K562 (cell line): ENCODE measurements at regions not wholly inside any gene's neighbourhood (a gene's known extent, or its start where the extent isn't known, plus 50 kb on each side); places are given as distances from the start of the nearest gene placed in this dataset.

Experiments used
- ATAC-seq: fragments of 200-7000 bp; cut with Tn5 transposase; 3 replicates; pipeline ENCODE4 v1.9.1; 2020; ENCODE audit warnings: moderate library complexity
- BruUV-seq: library from RNA; stranded (reverse); fragments of 400-500 nt; replicated peaks from 2 replicates; lab custom pipeline; 2021; lab: Mats Ljungman, UMichigan
- CTCF ChIA-PET: fragments of 300-600 bp; formaldehyde crosslinking; extraction: SDS; loops from one replicate; lab custom pipeline; 2021; ENCODE audit warnings: low intra/inter-chr PET ratio; lab: Yijun Ruan, JAX
- POLR2A ChIA-PET: fragments of 300-600, 350-650 bp; sonication (Branson Sonifier 250); formaldehyde crosslinking; extraction: SDS; loops from one replicate; lab custom pipeline; 2021; ENCODE audit warnings: antibody characterized with exemption, inconsistent platforms; lab: Yijun Ruan, JAX
- DNase-seq, 4 experiments: peaks; one replicate each; pipeline versions ENCODE4 v3.0.0 to v3.0.0-alpha.2; 2011 to 2018; ENCODE audit warnings: low spot score in 3 of 4, mixed read lengths in 3 of 4; ENCODE audit errors: extremely low read depth in 1 of 4
- FAIRE-seq: peaks from 2 replicates; lab custom pipeline; 2011; peaks lifted over from hg19 to GRCh38; lab: Jason Lieb, UNC
- H2AFZ ChIP-seq: 2 replicates; pipeline ENCODE4 v1.6.0; 2011; ENCODE audit warnings: low read depth, low read length, control low read depth, inconsistent platforms
- H3K27ac ChIP-seq: fragments of 200-600 bp; 3 replicates; pipeline ENCODE4 v1.8.0; 2011; ENCODE audit warnings: low read depth, mild to moderate bottlenecking, control low read depth, inconsistent platforms, low read length, moderate library complexity, mixed read lengths; ENCODE audit errors: extremely low read depth
- H3K27me3 ChIP-seq, 2 experiments: fragments of 300-600 bp in 1 of 2; 2 replicates in 1 of 2; 3 replicates in 1 of 2; pipeline versions ENCODE4 v1.6.0 to v1.8.0; 2011; ENCODE audit warnings: inconsistent platforms in 2 of 2, low read length in 2 of 2, mild to moderate bottlenecking in 1 of 2, mixed read lengths in 1 of 2, moderate library complexity in 1 of 2; ENCODE audit not compliant: control insufficient read depth in 2 of 2, insufficient read depth in 2 of 2
- H3K36me3 ChIP-seq: fragments of 300-600 bp; 3 replicates; pipeline ENCODE4 v1.8.0; 2011; ENCODE audit warnings: mild to moderate bottlenecking, low read length, inconsistent platforms; ENCODE audit not compliant: control insufficient read depth, insufficient read depth
- H3K4me1 ChIP-seq, 2 experiments: fragments of 200-600 bp in 1 of 2; replicated peaks in 1 of 2; 2 replicates in 1 of 2; 3 replicates in 1 of 2; pipeline versions ENCODE4 v1.5.1 to v1.8.0; 2011; ENCODE audit warnings: inconsistent platforms in 2 of 2, low read length in 2 of 2, mild to moderate bottlenecking in 1 of 2, mixed read lengths in 1 of 2, moderate library complexity in 1 of 2; ENCODE audit not compliant: control insufficient read depth in 2 of 2, insufficient read depth in 2 of 2
- H3K4me2 ChIP-seq: 2 replicates; pipeline ENCODE4 v1.6.1; 2011; ENCODE audit warnings: low read length, control low read depth, inconsistent platforms, mixed read lengths; ENCODE audit not compliant: insufficient read depth
- H3K4me3 ChIP-seq: fragments of 200-600 bp; sonication (generic), shearing (Covaris generic); 2 replicates; pipeline ENCODE4 v1.5.1; 2016; ENCODE audit warnings: control low read depth, inconsistent platforms
- H3K79me2 ChIP-seq: fragments of 200-600 bp; 3 replicates; pipeline ENCODE4 v1.8.0; 2011; ENCODE audit warnings: low read length, inconsistent platforms; ENCODE audit not compliant: control insufficient read depth, insufficient read depth
- H3K9ac ChIP-seq, 2 experiments: 2 replicates each; pipeline versions ENCODE4 v1.6.0 to v1.6.1; 2011; ENCODE audit warnings: low read depth in 2 of 2, low read length in 2 of 2, control low read depth in 1 of 2, inconsistent platforms in 1 of 2, mild to moderate bottlenecking in 1 of 2, mixed read lengths in 1 of 2; ENCODE audit not compliant: insufficient read depth in 1 of 2
- H3K9me1 ChIP-seq: one replicate; pipeline ENCODE4 v1.6.0; 2011; ENCODE audit warnings: inconsistent platforms, mild to moderate bottlenecking, low read length, moderate library complexity; ENCODE audit not compliant: control insufficient read depth, insufficient read depth
- H3K9me3 ChIP-seq: replicated peaks from 2 replicates; pipeline ENCODE4 v1.5.1; 2011; ENCODE audit warnings: low read depth, low read length, inconsistent platforms; ENCODE audit not compliant: control insufficient read depth, insufficient read depth
- H4K20me1 ChIP-seq: replicated peaks from 2 replicates; pipeline ENCODE4 v1.6.1; 2011; ENCODE audit warnings: low read length, inconsistent platforms, mixed read lengths; ENCODE audit not compliant: control insufficient read depth, insufficient read depth
- HDAC2 ChIP-seq: fragments of 450-650 bp; IDR thresholded peaks from 2 replicates; pipeline ENCODE4 v1.6.1; 2016; ENCODE audit warnings: mild to moderate bottlenecking
- HSF4 ChIP-seq: fragments of 250-450 bp; sonication (Bioruptor Pico); IDR thresholded peaks from 2 replicates; pipeline ENCODE4 v2.1.2; 2022; ENCODE audit warnings: mild to moderate bottlenecking, moderate library complexity, borderline replicate concordance
- NEUROD1 ChIP-seq: fragments of 150-350 bp; IDR thresholded peaks from 2 replicates; pipeline ENCODE4 v1.6.1; 2014; ENCODE audit warnings: borderline replicate concordance, low read length, low read depth; ENCODE audit not compliant: partially characterized antibody
- NFRKB ChIP-seq: fragments of 450-650 bp; IDR thresholded peaks from 2 replicates; pipeline ENCODE4 v1.6.1; 2016; ENCODE audit warnings: low read depth
- PHTF2 ChIP-seq: fragments of 250-450 bp; sonication (Bioruptor Pico); IDR thresholded peaks from 2 replicates; pipeline ENCODE4 v1.5.0; 2021; ENCODE audit warnings: mild to moderate bottlenecking
- POLR2AphosphoS2 ChIP-seq: IDR thresholded peaks from 2 replicates; pipeline ENCODE4 v1.6.1; 2012; ENCODE audit warnings: low read length, improper control_type of control experiment
- PTRF ChIP-seq: fragments of 450-650 bp; IDR thresholded peaks from 2 replicates; pipeline ENCODE4 v1.6.1; 2016; ENCODE audit warnings: mild to moderate bottlenecking, missing genetic modification characterization, missing compliant biosample characterization
- RBM22 ChIP-seq: fragments of 200-400 bp; formaldehyde crosslinking; IDR thresholded peaks from 2 replicates; pipeline ENCODE4 v1.6.1; 2018; ENCODE audit warnings: low read length, low read depth; ENCODE audit not compliant: poor library complexity, severe bottlenecking
- SMARCC2 ChIP-seq: fragments of 450-650 bp; IDR thresholded peaks from 2 replicates; pipeline ENCODE4 v1.6.1; 2017; ENCODE audit warnings: antibody characterized with exemption, moderate library complexity, mild to moderate bottlenecking, low read depth
- SNAPC5 ChIP-seq: fragments of 250-450 bp; sonication (Bioruptor Pico); IDR thresholded peaks from 2 replicates; pipeline ENCODE4 v1.8.0; 2021; ENCODE audit warnings: moderate library complexity, mild to moderate bottlenecking, inconsistent platforms
- TBL1XR1 ChIP-seq, 2 experiments: IDR thresholded peaks; 2 replicates each; pipeline ENCODE4 v1.6.1; 2012; ENCODE audit warnings: improper control_type of control experiment in 2 of 2, low read length in 2 of 2, mild to moderate bottlenecking in 1 of 2
- TCF3 ChIP-seq: sonication (generic); formaldehyde crosslinking; IDR thresholded peaks from 2 replicates; pipeline ENCODE4 v1.4.0; 2020; ENCODE audit warnings: mild to moderate bottlenecking, missing genetic modification reagents
- TRIM24 ChIP-seq, 2 experiments: fragments of 450-650 bp; IDR thresholded peaks; 2 replicates each; pipeline ENCODE4 v1.6.1; 2016
- WGBS: fragments of 100-300 bp; shearing (Covaris generic); methylation state at CpG from one replicate; pipeline ENCODE4 v1.1.6; 2016; ENCODE audit warnings: low coverage, mixed read lengths; ENCODE audit not compliant: insufficient coverage; ENCODE audit errors: missing lambda C conversion rate; 5-methylcytosine and 5-hydroxymethylcytosine counted together
- in situ Hi-C: fragments of 300-500 bp; cut with MboI; formaldehyde crosslinking; loops from 4 replicates; pipeline ENCODE4 v1.15.0; 2018; ENCODE audit warnings: inconsistent platforms, mixed read lengths
- intact Hi-C: fragments of 100-400 bp; cut with micrococcal nuclease; formaldehyde crosslinking; loops from 2 replicates; pipeline ENCODE4 v1.14.2; 2022
- TF ChIP-seq, protein P1 (sequence below): sonication (generic); formaldehyde crosslinking; IDR thresholded peaks from 2 replicates; pipeline ENCODE4 v1.8.0; 2022; ENCODE audit warnings: missing genetic modification reagents, mild to moderate bottlenecking, moderate library complexity, borderline replicate concordance

- Histone ChIP-seq H3K36me3 (no peaks in the 10 kb centered on the region), H3K9ac (no peak overlapping the region), H3K27me3 (no peaks in the 10 kb centered on the region), H4K20me1 (no peaks in the 10 kb centered on the region), H3K79me2 (no peaks in the 10 kb centered on the region), H3K27ac (no peak overlapping the region), H3K9me3 (peaks cover 3% of the 10 kb centered on the region; the same call in 1 of the 2 replicates), H3K4me3 (no peak overlapping the region), H3K9me1 (no peaks in the 10 kb centered on the region), H3K4me1 (no peaks in the 10 kb centered on the region), H3K4me2 (no peak overlapping the region), H2AFZ (no peak overlapping the region)
- in situ Hi-C loops (no loop called here), intact Hi-C loops (no loop called here)
- no TSS peak for BruUV-seq
- DNase-seq (no peak), ATAC-seq (no peak), FAIRE-seq (no peak)
- TF ChIP-seq HSF4 (no peak), HDAC2 (no peak), RBM22 (no peak), SMARCC2 (no peak), SNAPC5 (CRISPR knock-in tag) (no peak), PTRF (tag) (no peak), NEUROD1 (no peak), TRIM24 (IDR thresholded peaks at IDR 0.05) (no peak), TCF3 (no peak), POLR2AphosphoS2 (no peak), TBL1XR1 (IDR thresholded peaks at IDR 0.05; ENCODE audit: low read length in 2 of 2) (no peak), PHTF2 (CRISPR knock-in tag) (no peak), NFRKB (no peak)
- TF ChIP-seq, protein P1, sequence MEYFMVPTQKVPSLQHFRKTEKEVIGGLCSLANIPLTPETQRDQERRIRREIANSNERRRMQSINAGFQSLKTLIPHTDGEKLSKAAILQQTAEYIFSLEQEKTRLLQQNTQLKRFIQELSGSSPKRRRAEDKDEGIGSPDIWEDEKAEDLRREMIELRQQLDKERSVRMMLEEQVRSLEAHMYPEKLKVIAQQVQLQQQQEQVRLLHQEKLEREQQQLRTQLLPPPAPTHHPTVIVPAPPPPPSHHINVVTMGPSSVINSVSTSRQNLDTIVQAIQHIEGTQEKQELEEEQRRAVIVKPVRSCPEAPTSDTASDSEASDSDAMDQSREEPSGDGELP (CRISPR knock-in tag) = no peak
- CTCF ChIA-PET = no interaction called here
- WGBS = 0% methylated on average over 8 of the region's 8 CpGs
- POLR2A ChIA-PET = no interaction called here
Measured at GRCh38 chr2:153196378-153197058, 282.0 kb downstream of the RPRM start.
